ENCODE measurements at regions not wholly inside any gene's neighbourhood (a gene's known extent, or its start where the extent isn't known, plus 50 kb on each side); places are given as distances from the start of the nearest gene placed in this dataset.

DNA sequence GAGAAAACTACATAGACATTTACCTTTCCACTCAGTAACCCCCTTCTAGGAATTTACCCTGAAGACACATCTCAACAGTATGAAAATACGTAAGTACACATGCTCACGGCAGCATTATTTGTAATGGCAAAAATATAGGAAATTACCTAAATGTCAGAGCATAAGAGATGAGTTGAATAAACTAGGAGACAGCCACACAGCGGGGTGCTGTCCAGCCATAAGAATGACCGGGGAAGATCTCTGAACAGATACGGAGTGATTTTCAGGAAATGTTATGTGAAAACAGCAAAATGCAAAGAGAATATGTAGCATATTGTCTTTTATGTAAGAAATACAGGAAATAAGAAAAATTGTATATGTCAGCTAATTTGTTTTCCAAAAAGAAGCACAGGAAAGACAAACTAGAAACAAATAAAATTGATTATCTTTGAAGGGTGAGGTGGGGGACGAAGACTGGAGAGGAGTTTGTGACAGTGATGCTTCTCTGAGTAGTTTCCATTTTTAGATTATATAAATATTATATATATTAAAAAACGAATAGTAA is 195.4 kb downstream of the HAUS1 start:
- H3K4me1 ChIP-seq (ENCODE audit: insufficient read depth) = no peaks in the 10 kb centered on the region
- H4K20me1 ChIP-seq (ENCODE audit: insufficient read depth, poor library complexity, severe bottlenecking) = no peaks in the 10 kb centered on the region
- TF ChIP-seq EZH2 (IDR thresholded peaks at IDR 0.05; ENCODE audit: borderline replicate concordance) = no peak
- TF ChIP-seq EZH2phosphoT487 (IDR thresholded peaks at IDR 0.05; ENCODE audit: low read depth, severe bottlenecking, unreplicated experiment) = no peak
- TF ChIP-seq, protein P1, sequence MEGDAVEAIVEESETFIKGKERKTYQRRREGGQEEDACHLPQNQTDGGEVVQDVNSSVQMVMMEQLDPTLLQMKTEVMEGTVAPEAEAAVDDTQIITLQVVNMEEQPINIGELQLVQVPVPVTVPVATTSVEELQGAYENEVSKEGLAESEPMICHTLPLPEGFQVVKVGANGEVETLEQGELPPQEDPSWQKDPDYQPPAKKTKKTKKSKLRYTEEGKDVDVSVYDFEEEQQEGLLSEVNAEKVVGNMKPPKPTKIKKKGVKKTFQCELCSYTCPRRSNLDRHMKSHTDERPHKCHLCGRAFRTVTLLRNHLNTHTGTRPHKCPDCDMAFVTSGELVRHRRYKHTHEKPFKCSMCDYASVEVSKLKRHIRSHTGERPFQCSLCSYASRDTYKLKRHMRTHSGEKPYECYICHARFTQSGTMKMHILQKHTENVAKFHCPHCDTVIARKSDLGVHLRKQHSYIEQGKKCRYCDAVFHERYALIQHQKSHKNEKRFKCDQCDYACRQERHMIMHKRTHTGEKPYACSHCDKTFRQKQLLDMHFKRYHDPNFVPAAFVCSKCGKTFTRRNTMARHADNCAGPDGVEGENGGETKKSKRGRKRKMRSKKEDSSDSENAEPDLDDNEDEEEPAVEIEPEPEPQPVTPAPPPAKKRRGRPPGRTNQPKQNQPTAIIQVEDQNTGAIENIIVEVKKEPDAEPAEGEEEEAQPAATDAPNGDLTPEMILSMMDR (IDR thresholded peaks at IDR 0.05; ENCODE audit: poor library complexity) = no peak
- 85% methylated on average over 7 of the region's 7 CpGs for WGBS (ENCODE audit: low lambda C conversion rate, missing lambda C conversion rate)
- no peak overlapping the region for H3K4me2 ChIP-seq
- no peaks in the 10 kb centered on the region for H3K9me3 ChIP-seq (ENCODE audit: low read depth)
- no peak overlapping the region for H2AFZ ChIP-seq
- H3K4me3 ChIP-seq = no peak overlapping the region
- H3K36me3 ChIP-seq (replicated peaks; ENCODE audit: insufficient read depth, low read depth) = no peaks in the 10 kb centered on the region
- H3K27ac ChIP-seq = no peak overlapping the region
- H3K27me3 ChIP-seq = no peaks in the 10 kb centered on the region
- no peak for DNase-seq (ENCODE audit: low spot score)
- no peaks in the 10 kb centered on the region for H3K79me2 ChIP-seq
- H3K9me2 ChIP-seq (replicated peaks; ENCODE audit: insufficient read depth) = no peaks in the 10 kb centered on the region

DNA sequence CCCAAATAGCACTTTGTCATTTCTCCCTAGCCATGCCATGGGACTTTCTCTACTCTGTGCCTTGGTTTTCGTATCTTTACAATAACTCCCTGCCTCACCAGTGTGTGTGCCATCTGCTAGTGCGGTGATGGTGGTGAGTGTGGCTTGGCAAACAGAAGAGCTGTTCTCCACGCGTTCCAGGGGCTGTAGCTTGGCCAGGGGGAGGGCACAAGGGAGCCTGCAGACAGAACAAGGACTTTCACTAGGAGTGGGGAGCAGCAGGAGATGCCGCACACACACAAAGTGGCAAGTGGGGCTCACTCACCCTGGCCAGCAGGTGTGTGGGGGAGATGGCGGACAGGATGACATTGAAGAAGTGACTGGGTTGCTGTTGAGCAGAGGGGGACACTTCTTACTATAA is 196.9 kb downstream of the HAUS1 start:
- 66% methylated on average over 6 of the region's 6 CpGs for WGBS (ENCODE audit: low lambda C conversion rate, missing lambda C conversion rate)
- H3K9me3 ChIP-seq (ENCODE audit: low read depth) = no peaks in the 10 kb centered on the region
- no peaks in the 10 kb centered on the region for H4K20me1 ChIP-seq (ENCODE audit: insufficient read depth, poor library complexity, severe bottlenecking)
- H3K9me2 ChIP-seq (replicated peaks; ENCODE audit: insufficient read depth) = no peaks in the 10 kb centered on the region
- H3K4me3 ChIP-seq = no peak overlapping the region
- no peak overlapping the region for H2AFZ ChIP-seq
- TF ChIP-seq, protein P1 (IDR thresholded peaks at IDR 0.05; ENCODE audit: poor library complexity) = no peak
- TF ChIP-seq EZH2phosphoT487 (IDR thresholded peaks at IDR 0.05; ENCODE audit: low read depth, severe bottlenecking, unreplicated experiment) = no peak
- TF ChIP-seq EZH2 (IDR thresholded peaks at IDR 0.05; ENCODE audit: borderline replicate concordance) = no peak
- no peak overlapping the region for H3K4me2 ChIP-seq
- H3K4me1 ChIP-seq (ENCODE audit: insufficient read depth) = no peaks in the 10 kb centered on the region
- no peaks in the 10 kb centered on the region for H3K79me2 ChIP-seq
- H3K36me3 ChIP-seq (replicated peaks; ENCODE audit: insufficient read depth, low read depth) = no peaks in the 10 kb centered on the region
- no peak overlapping the region for H3K27ac ChIP-seq
- no peak for DNase-seq (ENCODE audit: low spot score)
- H3K27me3 ChIP-seq = no peaks in the 10 kb centered on the region

DNA sequence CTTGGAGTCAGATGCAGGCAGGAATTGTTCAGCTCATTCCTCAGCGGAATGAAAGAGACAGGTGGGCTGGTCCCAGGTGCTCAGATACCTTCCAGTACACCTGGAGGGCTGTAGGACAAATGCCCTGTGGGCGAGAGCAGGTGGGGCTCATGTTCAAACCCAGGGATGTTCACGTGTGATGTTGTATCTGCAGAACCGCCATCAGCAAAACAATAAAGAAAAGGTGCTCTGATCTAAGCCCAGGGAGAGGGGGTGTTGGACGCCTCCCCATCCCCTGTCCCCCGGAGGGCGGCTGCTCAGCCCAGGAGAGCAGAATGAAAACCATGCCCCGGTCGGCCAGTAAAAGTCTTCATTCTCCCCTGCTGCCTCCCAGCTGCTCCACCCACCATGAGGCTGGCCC is 197.4 kb downstream of the HAUS1 start:
- H3K27ac ChIP-seq = no peak overlapping the region
- 79% methylated on average over 9 of the region's 9 CpGs for WGBS (ENCODE audit: low lambda C conversion rate, missing lambda C conversion rate)

More for the DNA sequence above, 197.4 kb downstream of the HAUS1 start:
- H3K9me2 ChIP-seq (replicated peaks; ENCODE audit: insufficient read depth) = no peaks in the 10 kb centered on the region
- no peak overlapping the region for H3K4me2 ChIP-seq
- TF ChIP-seq EZH2 (IDR thresholded peaks at IDR 0.05; ENCODE audit: borderline replicate concordance) = no peak
- no peak for TF ChIP-seq EZH2phosphoT487 (IDR thresholded peaks at IDR 0.05; ENCODE audit: low read depth, severe bottlenecking, unreplicated experiment)
- TF ChIP-seq, protein P1 (IDR thresholded peaks at IDR 0.05; ENCODE audit: poor library complexity) = no peak
- DNase-seq (ENCODE audit: low spot score) = no peak
- H4K20me1 ChIP-seq (ENCODE audit: insufficient read depth, poor library complexity, severe bottlenecking) = no peaks in the 10 kb centered on the region
- no peaks in the 10 kb centered on the region for H3K9me3 ChIP-seq (ENCODE audit: low read depth)
- H2AFZ ChIP-seq = no peak overlapping the region
- no peaks in the 10 kb centered on the region for H3K4me1 ChIP-seq (ENCODE audit: insufficient read depth)
- no peak overlapping the region for H3K4me3 ChIP-seq
- H3K27me3 ChIP-seq = no peaks in the 10 kb centered on the region
- H3K36me3 ChIP-seq (replicated peaks; ENCODE audit: insufficient read depth, low read depth) = no peaks in the 10 kb centered on the region
- no peaks in the 10 kb centered on the region for H3K79me2 ChIP-seq

Data from hepatocyte (in vitro differentiated cells).